ENCODE measurements at regions not wholly inside any gene's neighbourhood (a gene's known extent, or its start where the extent isn't known, plus 50 kb on each side); places are given as distances from the start of the nearest gene placed in this dataset.
"Not testable (repeated sequence)": the region's sequence is repeated elsewhere in the genome, so short reads cannot be mapped to it uniquely, and the experiment has no call there.

DNA sequence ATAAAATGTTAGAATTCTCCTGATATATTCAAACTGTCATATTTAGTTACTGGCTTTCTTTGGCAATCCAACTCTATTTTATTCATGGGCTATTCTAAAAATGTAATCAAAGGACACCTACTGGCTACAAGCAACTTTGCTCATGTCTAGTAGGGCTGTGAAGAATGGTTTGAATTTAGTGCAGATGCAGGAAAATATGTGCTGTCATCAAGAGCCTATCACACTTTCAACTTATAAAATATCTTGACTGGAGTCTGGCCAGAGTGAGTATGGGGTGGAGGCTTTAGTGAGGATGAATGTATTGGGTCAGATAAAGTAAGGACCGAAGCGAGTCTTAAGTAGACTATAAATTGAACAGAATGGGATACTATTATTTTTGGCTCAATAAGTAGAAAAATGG is 343.4 kb upstream of the SPRED2 start:
- no peak for DNase-seq

DNA sequence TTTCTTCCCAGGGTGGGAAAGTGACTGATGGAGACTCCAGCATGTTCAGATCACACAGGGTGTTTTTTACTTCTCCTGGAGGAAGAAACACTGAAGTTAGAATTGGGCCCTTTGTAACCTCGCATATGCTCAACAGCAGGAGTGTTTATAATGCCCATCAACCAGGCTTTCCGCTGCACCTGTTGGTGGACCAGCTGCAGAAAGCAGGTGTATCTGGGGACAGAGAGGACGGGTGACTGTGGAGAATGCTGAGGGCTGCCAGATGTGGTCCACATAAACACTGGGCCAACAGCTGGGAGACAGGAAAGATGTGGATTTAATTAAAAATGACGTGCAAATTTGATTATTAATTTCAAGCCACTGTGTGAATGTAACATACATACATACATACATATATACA is 335.5 kb upstream of the SPRED2 start:
- DNase-seq, result no peak

DNA sequence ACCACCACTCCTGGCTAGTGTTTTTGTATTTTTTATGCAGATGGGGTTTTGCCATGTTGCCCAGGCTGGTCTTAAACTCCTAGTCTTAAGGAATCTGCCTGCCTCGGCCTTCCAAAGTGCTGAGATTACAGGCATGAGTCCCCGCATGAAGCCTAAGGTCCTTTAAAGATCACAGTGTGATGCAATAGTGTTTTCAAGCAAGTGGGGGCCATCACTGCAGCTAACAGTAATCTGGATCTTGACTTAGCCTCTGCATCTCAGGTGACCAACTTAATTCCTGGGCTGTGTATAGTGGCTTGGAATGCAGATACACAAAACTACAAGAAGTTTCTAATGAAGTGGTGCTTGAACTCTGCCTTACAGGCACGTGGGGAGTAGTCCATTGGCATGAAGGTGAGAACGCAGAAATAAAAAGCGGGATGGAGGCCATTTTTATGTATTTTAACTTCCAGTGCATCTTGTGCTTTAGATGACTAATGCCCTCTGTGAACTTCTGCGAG is 334.4 kb upstream of the SPRED2 start:
- no peak for DNase-seq

DNA sequence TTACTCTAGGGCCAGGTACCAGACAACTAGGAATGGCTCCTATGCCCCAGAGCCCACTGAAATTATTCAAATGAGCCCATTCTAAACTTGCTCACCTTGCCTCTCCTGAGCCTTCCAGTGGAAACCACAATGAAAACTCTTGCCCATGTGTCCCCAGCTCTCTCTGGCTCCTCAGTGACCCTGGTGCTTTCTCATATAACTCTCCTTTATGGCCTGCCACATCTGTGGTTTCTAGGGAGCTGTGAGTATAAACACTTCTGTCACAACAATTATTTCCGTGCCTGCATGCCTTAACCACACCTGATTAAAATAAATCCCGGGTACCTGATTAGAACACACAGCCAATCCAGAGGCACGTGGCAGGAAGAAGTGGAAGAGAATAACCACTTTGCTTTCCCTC is 333.0 kb upstream of the SPRED2 start:
- DNase-seq, result no peak

DNA sequence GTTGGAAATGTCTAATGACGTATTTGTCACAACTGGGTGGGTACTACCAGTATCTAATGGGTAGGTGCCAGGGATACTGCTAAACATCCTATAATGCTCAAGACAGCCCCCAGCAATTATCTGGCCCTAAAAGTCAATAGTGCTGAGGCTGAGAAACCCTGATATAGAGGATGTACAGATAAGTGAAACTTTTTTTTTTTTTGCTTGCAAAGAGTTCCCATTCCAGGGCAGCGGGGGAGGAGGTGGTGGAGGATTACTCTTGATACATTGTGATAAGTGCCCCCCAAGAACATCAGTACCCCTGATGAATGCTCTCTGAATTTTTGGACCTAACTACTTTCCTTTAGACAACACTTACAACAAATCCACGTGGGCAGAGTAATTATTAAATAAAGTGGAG is 329.7 kb upstream of the SPRED2 start:
- DNase-seq, result no peak

DNA sequence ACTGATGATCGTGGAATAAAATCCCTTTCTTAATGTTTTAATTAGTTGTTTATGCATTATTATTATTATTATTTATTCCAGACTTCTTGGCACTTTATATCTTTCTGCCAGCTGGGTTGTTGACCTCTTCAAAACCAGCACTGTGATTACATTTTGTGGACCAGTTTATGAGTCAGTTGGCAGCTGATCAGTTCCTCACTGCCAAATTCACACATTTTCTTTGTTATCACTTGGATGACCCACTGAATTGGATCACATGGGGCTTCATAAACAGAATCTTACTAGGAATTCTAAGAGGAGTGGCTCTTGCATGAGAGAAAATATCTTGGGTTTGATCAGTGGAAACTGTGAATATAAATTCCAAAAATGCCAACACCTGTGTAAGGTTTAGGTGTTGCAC is 321.8 kb upstream of the SPRED2 start:
- no peak for DNase-seq

DNA sequence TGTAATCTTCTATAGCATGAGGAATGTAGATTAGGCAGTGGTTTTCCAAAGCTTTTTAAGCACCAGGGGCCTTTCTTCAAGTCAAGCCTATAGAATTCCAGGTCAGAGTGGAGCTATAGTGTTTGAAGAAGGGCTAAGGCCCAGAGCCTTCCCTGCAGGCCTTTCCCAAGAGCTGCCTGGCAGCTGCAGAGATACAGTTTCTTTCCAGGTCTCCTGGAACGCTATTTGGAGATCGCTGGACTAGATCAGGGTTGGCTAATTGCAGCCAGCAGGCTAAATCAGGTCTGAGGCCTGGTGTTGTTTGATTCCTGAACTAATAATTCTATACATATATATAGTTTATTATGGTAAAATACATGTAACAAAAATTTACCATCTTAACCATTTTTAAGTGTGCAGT is 319.0 kb upstream of the SPRED2 start:
- DNase-seq, result no peak

DNA sequence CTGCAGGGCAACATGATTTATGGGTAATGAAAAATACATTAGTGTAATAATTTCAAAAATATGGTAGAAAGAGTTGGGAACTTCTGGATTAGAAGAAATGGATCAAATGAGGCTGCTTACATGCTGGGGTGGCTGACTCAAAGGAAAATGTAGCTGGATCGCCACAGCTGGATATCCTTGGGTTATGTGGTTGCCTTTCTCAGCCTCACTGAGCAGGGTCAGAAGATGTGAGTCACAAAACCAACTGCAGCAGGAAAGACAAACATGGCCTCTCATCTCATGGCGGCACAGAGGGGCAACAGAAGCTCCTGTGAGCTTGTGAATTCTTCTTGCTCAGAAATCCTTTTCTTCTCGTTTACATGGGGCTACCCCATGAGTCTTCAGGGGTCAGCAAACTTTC is 317.1 kb upstream of the SPRED2 start:
- DNase-seq, result no peak

DNA sequence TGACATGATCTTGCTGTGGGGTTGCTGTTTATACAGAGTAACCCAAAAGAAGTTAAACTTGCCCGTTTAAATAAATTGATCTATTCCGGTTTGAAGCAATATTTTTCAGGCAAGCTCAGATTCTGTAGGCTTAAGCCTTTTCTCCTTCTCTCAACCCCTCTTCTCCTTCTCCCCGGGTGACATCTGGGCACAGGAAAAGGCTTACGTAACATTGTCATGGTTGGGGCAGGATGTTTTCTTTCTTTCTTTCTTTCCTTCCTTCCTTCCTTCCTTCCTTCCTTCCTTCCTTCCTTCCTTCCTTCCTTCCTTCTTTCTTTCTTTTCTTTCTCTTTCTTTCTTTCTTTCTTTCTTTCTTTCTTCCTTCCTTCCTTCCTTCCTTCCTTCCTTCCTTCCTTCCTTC is 315.5 kb upstream of the SPRED2 start:
- not testable (repeated sequence) for DNase-seq

DNA sequence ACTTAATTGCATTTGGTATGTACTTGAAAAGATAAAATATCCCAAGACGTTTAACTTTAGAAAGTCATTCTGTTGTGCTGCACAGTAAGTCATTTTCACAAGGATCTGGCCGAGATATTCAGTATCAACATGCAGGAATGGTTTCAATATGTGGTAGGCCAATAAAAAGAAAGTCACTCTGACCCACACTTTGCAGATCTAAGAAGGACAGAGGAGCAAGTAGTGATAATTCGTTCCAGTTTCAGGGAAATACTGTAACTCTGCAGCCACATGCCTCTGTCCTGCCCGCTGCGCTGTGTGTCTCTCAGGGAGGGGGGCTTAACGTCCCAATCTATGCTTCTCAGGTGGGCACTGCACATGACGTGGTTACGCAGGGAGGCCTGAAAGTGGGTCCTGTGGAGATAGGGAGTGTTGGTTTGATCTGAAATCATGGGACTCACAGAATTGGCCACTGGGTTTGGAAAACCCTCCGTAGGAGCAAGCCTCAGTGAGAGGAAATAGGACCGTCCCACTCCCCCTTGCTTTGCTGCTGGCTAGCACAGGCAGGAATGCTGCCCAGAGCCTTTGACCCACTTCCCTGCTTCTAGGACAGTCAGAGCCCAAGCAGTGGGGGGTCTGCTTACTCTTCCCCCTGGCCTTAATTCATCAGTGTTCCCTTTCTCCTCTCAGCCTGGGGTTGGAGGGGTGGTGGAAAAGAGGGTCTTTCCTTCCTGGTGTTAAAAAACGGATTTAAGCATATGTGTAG is 314.7 kb upstream of the SPRED2 start:
- DNase-seq, result no peak

DNA sequence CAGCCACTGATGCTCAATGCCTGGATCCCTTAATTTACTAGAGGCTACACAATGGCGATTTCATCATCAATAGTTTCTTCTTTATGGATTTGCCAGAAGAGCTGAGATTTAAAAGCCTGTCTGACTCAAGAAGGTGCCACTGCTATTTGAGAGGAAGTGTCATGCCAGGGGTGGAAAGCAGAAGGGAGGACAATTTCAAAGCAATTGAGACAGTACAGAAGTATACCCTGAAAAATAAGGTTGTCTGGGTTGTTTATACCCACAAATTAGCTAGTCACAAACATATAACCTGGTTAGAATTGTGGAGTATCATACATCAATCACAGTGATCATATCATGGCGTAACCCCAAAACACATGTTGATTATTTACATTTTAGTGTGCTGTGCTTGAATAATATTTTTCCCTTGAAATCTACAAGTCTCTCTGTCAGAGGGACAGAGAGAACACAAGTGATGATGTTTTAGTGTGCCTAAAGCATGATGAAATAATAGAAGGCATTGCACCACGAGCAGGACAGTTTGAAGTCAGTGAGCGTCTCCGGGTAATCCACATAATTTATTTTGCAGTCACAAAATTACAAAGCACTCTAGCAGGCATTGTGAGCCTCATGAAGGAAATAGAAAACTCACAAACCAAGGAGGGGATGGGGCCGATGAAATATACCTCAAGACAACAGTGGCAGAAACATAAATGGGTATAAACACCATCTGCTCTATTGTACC is 312.2 kb upstream of the SPRED2 start:
- no peak for DNase-seq

DNA sequence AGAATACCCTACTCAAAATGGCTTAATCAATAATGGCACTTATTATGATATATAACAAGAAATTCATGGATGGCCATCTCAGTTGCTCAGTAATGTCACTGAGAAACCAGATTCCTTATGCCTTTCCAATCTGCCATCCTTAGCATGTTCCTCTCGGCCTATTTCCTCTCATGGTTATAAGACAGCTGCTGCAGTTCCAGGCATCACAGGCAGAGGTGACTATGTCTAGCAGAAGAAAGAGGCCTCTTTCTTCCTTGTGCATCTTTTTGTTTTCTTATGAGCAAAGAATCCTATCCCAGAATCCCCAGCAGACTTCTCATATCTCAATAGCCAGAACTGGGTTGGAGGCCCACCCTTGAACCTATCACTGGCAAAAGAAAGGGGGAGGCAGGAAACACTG is 310.6 kb upstream of the SPRED2 start:
- DNase-seq, result no peak

DNA sequence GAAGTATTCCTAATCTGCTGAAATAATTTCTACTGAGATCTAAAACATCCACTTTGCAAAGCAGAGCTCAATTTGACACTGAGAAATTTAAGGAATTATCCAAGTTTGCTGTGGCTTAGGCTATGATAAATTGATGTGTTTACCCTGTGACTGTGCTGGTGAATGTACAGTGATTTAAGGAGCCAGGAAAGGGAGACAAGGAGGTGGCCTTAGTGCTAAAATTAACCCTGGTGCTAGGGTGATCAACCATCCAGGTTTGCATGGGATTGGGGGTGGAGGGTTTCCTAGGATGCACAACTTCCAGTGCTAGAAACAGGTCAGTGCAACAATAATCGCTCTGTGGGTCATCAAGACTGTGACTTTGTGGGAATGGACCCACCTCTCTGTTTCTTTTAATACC is 307.5 kb upstream of the SPRED2 start:
- DNase-seq, result no peak

DNA sequence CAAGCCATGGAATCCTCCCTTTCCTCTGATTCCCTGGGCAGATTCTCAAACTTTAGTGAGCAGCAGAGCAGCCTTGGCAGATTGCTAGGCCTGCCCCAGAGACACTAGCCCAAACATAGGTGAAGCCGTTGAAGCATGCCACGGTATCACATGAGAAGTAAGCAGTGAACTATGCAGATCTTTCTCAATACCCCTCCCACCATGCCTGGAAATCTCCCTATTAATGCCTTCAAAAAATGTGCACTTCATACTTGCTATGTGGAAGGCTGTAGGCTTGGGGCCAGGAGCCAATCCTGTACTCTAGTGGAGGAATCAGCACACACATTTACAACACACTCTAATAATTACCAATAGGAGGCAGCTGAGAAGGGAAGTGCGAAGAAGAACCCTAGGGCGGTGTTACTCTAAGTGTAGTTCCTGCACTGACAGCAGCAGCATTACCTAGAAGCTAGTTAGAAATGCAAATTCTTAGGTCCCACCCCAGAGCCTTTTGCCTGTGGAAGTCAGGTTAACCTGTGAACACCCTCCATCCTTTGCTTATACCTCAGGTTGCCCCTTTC is 305.1 kb upstream of the SPRED2 start:
- DNase-seq, result no peak

DNA sequence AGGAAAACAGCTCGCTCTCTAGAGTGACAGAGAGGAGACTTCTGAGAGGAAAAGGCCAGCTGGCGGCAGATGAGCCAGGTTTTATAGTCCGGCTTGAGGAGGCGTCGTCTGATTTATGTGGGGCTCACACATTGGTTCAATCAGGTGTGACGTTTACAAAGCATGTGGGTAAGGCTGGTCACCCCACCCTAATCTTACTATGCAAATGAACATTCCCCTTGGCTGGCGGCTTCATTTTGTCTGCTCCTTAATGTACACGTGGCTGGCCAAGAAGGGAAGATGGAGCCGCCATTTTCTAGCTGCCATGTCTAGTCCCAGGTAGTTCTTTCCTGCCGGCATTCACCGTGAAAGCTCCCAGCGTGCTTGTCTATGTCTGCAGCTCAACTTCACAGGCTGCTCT is 299.1 kb upstream of the SPRED2 start:
- no peak for DNase-seq

DNA sequence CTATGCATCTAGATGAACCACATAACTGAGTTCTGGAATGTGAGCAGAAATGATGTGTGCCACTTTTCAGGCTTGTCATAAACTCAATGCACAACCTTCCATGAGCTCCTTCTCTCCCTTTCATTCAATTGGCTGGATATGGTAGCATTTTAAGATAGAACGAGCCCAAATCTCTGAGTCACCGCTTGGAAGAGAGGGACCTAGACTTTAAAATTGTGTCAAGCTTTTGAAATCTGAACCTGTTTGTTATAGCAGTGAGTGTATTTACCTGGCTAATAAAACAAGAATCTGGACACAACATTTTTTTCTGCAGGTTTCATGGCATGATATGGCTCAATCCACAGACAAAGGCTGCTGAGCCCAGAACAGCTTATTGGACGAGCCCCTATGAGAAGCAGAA is 297.8 kb upstream of the SPRED2 start:
- DNase-seq, result no peak

DNA sequence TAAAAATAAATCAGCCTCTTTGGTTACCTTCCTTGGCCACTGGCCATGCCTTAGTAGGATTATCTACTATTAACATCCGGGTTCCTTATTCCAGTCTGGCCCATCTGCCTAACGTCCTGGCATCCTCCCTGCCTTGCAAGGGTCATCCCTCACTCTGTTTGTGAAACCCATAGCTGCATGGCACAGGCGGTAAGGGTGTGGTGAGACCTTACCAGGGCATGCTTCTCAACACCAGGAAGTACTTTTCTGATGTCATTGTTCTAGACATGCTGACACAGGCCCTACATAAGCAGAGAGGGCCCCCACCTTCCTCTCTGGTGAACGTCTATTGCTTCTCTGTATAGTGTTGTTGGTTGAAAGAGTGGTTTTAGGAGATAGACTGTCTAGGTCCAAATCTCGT is 296.8 kb upstream of the SPRED2 start:
- no peak for DNase-seq

DNA sequence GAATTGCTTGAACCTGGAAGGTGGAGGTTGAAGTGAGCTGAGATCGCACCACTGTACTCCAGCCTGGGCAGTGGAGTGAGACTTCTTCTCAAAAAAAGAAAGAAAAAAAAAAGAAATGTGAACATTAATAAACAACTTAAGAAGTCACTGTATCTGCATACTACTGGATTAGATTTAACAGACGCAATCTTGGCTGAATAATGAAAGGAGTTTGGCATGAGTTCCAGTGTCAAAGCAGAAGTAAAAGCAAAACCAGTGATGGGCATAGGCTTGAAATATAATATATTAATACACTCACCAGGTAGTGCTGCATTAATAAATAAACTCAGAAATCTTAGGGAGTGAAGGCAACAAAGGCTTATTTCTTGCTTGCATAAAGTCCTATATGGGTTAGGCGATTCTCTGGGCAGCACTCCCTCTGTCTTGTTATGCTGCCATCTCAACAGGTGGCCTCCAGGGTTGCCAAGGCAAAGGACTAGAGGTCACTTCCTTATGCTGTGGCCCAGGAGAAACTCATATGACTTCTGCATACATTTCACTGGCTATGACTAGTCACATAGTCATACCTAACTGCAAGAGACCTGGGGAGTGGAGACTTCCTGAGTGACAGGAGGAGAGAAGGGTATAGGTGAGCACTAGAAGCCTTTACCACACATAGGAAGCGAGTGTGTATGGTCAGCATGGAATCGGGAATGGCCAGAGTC is 296.2 kb upstream of the SPRED2 start:
- DNase-seq, result no peak

DNA sequence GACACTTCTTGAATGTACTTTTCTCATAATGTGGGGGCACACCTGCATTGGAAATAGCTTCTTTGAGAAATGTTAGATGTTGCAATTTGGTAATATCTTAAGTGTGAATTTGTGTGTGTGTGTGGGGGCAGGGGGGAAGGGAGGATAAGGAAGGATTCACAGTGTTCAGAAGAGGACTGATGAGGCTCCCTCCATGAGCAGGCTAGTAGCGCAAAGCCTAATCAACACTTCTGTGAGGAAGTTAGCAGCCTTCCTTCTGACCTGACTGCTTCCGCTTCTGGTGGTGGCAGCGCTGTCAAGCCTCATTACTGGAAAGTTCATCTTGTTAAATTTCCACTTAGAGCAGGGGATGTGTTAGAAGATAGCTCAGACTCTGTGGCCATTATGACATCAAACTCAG is 295.4 kb upstream of the SPRED2 start:
- no peak for DNase-seq

DNA sequence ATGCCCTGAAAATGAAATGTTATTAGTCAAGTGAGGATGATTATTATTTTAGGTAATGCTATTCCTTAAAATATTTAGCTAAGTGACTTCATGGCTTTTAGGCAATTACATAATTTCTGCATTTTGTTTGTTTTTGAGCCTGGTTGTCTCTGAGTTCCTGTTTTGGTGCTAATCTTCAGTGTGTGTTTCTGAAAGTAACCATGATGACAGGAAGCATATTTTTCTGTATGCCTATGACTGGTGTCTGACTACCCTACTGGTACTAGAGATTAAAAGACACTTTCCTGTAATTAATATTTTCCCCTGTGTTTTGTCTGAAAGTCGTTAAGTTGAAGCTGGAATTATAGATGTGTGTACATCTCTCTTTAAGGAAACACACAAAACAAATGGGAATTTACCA is 295.0 kb upstream of the SPRED2 start:
- DNase-seq, result no peak

DNA sequence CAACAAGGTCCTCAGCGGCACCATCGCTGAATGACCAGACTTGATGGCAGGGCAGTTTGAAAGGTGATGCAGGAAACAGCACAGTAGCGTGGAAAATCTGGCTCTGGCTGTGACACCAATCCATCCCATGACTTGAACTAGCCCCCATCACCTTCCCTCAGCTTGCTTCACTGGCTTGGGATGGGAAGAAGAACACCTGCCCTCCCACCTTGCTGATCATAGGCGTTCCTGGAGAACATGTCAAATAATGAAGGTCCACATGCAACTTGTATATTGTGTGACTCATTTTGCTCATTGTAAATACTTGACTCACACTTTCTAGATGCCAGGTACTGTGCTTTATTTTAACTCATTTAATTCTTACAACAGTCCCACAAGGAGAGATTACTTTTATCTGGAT is 292.4 kb upstream of the SPRED2 start:
- DNase-seq, result no peak

DNA sequence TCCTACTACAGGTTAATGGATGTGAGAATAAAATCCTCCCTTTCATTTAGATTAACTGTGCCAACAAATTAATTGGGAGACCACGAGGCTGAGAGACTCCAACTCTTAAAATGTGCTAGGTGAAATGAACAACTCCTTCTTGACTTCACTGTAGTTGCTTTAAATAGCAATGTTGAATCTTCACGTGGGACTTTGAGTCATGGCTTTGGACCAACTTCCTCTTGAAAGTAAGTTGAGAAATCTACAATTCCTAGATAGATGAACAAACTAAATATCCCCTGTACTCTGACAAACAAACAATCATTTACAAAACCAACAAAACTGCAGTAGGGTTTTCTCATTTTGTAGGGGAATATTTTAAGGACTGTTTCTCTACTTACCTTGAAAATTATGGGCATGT is 291.9 kb upstream of the SPRED2 start:
- DNase-seq, result no peak

DNA sequence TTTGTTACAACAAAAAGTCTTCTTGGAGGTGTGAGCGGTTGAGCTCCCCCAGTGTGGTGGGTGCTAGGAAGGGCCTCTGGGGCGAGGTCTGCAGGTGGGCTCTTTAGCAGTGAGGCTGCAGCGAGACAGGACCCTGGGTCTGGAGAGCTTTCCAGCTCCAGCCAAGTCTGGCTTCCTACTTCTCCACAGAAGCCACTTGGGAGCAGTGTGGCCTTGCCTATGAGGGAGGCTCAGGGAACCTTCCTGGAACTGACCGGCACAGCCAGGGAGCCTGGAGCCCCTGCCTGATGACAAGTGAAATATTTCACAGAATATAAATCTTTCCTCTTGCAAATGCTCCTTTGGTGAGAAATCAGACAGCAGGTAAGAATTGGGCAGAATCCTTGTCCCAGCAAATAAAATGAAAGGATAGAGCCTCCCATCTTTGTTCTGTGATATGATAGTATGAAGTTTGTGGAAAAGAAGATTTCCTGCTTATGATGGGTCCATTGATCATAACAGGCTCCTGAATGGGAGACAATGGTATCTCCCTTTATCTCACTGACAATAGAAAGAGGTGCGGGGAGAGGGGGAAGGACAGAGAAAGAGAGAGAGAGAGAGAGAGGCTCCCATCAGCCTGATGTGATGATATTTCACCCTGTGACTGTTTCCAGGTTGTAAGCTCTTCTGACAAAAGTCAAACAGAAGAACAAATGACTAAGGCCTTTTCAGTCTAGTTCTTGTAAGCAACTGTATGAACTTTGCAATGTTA is 289.8 kb upstream of the SPRED2 start:
- no peak for DNase-seq
